Astrocyte (in vitro differentiated cells and primary cell): ENCODE measurements at regions not wholly inside any gene's neighbourhood (a gene's known extent, or its start where the extent isn't known, plus 50 kb on each side); places are given as distances from the start of the nearest gene placed in this dataset.

ENCODE experiments used
- DNase-seq: peaks from one replicate; pipeline ENCODE4 v3.0.0-alpha.2; 2010; ENCODE audit warnings: low read depth
- FAIRE-seq: peaks from 2 replicates; lab custom pipeline; 2011; peaks lifted over from hg19 to GRCh38; lab: Jason Lieb, UNC
- H2AFZ ChIP-seq: 2 replicates; pipeline ENCODE4 v1.6.0; 2012; ENCODE audit warnings: low read depth, low read length, inconsistent platforms
- H3K27ac ChIP-seq: 2 replicates; pipeline ENCODE4 v1.5.1; 2011; ENCODE audit warnings: low read depth, low read length, inconsistent platforms
- H3K27me3 ChIP-seq: 2 replicates; pipeline ENCODE4 v1.6.0; 2011; ENCODE audit warnings: low read length, inconsistent platforms; ENCODE audit not compliant: insufficient read depth
- H3K36me3 ChIP-seq: 2 replicates; pipeline ENCODE4 v1.5.1; 2011; ENCODE audit warnings: low read length, inconsistent platforms; ENCODE audit not compliant: insufficient read depth
- H3K4me1 ChIP-seq: 2 replicates; pipeline ENCODE4 v1.5.1; 2011; ENCODE audit warnings: low read length, inconsistent platforms; ENCODE audit not compliant: insufficient read depth
- H3K4me2 ChIP-seq: 2 replicates; pipeline ENCODE4 v1.6.0; 2012; ENCODE audit warnings: low read length, inconsistent platforms
- H3K4me3 ChIP-seq: 2 replicates; pipeline ENCODE4 v1.5.1; 2011; ENCODE audit warnings: low read depth, mild to moderate bottlenecking, low read length, inconsistent platforms; ENCODE audit not compliant: insufficient read depth
- H3K79me2 ChIP-seq: 2 replicates; pipeline ENCODE4 v1.6.0; 2012; ENCODE audit warnings: mild to moderate bottlenecking, low read length, inconsistent platforms; ENCODE audit not compliant: insufficient read depth
- H3K9ac ChIP-seq: 2 replicates; pipeline ENCODE4 v1.6.0; 2012; ENCODE audit warnings: mild to moderate bottlenecking, low read length, inconsistent platforms
- H3K9me3 ChIP-seq: 2 replicates; pipeline ENCODE4 v1.5.1; 2012; ENCODE audit warnings: low read depth, mild to moderate bottlenecking, low read length, inconsistent platforms; ENCODE audit not compliant: insufficient read depth
- H4K20me1 ChIP-seq: 2 replicates; pipeline ENCODE4 v1.6.0; 2012; ENCODE audit warnings: low read length, inconsistent platforms; ENCODE audit not compliant: insufficient read depth
- H3K27ac Mint-ChIP-seq: one replicate; pipeline ENCODE4 v1.8.0; 2021; ENCODE audit warnings: mild to moderate bottlenecking, mixed read lengths; ENCODE audit not compliant: unreplicated experiment
- H3K27me3 Mint-ChIP-seq: one replicate; pipeline ENCODE4 v1.8.0; 2021; ENCODE audit warnings: low read depth, mixed read lengths; ENCODE audit not compliant: unreplicated experiment
- H3K36me3 Mint-ChIP-seq: one replicate; pipeline ENCODE4 v1.8.0; 2021; ENCODE audit warnings: low read depth, mixed read lengths; ENCODE audit not compliant: unreplicated experiment
- H3K4me1 Mint-ChIP-seq: one replicate; pipeline ENCODE4 v1.8.0; 2021; ENCODE audit warnings: low read depth, mixed read lengths; ENCODE audit not compliant: unreplicated experiment
- H3K4me3 Mint-ChIP-seq: one replicate; pipeline ENCODE4 v1.8.0; 2021; ENCODE audit warnings: mild to moderate bottlenecking, moderate library complexity, mixed read lengths; ENCODE audit not compliant: unreplicated experiment
- H3K9me3 Mint-ChIP-seq: one replicate; pipeline ENCODE4 v1.8.0; 2021; ENCODE audit warnings: mild to moderate bottlenecking, mixed read lengths; ENCODE audit not compliant: unreplicated experiment
- EZH2 ChIP-seq: IDR thresholded peaks from 2 replicates; pipeline ENCODE4 v1.6.1; 2012; ENCODE audit warnings: mild to moderate bottlenecking, low read length, inconsistent platforms; ENCODE audit not compliant: insufficient read depth
- TF ChIP-seq, protein P1 (sequence below): IDR thresholded peaks from 2 replicates; pipeline ENCODE4 v1.5.1; 2011; ENCODE audit warnings: low read depth, mild to moderate bottlenecking, inconsistent platforms, low read length, moderate library complexity; ENCODE audit not compliant: insufficient read depth

DNA sequence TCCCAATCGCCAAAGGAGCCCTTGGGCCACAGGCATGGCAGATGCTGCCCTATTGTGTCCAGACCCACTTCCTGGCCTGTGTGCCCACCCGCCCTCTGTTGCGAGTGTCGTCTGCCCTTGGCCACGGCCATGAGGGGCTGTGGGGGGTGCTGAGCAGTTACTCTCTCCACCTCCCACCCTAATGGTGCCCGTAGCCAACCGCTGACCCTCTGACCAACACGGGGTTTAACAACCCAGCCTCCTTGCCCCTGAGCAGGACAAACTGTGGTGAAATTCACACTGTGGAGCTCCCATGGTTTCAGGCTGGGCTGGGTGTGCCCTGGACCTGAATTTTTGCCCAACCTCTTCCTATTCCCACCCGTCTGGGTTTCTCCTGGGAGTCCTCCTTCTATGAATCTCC is 145.7 kb upstream of the HDAC4 start:
- Mint-ChIP-seq H3K27ac (no peak overlapping the region), H3K9me3 (no peaks in the 10 kb centered on the region)

DNA sequence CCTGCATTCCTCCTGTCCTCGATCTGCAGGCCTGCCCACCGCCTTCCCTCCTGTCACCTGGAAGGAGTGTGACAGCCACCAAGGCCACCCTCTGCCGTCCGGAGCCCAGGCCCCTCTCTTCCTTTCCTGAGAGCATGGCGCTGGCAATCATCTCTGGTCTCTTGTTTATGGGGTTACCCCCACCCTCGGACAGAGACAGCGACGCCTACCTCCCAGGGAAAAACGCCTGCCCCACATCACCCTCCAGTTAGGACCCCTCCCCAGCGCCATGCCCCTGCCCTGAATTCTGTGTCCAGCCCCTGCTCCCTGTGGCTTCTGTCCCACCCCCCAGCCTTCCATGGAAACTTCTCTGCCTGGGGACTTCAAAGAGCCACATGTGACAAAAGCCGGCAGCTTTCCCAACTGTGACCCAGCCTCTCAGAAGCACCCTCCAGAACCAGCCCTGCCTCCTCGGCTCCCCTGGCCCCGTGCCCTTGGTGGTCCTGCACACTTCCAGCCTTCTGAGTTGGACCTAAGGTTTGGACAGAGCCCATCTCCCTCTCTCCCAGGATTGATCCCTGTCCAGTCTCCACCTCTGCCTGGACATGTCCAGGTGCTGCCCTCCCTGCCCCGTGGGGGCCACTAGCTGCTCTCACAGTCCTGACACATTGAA is 145.0 kb upstream of the HDAC4 start:
- H3K4me2 ChIP-seq = no peak overlapping the region
- H3K4me3 ChIP-seq = no peak overlapping the region
- no peak overlapping the region for H3K9ac ChIP-seq
- H3K79me2 ChIP-seq = no peaks in the 10 kb centered on the region
- H4K20me1 ChIP-seq = no peaks in the 10 kb centered on the region
- no peak for FAIRE-seq
- no peaks in the 10 kb centered on the region for H3K9me3 Mint-ChIP-seq
- no peaks in the 10 kb centered on the region for H3K36me3 Mint-ChIP-seq
- no peak overlapping the region for H2AFZ ChIP-seq
- no peaks in the 10 kb centered on the region for H3K27me3 ChIP-seq
- no peaks in the 10 kb centered on the region for H3K36me3 ChIP-seq
- no peaks in the 10 kb centered on the region for H3K9me3 ChIP-seq
- H3K4me3 Mint-ChIP-seq = no peak overlapping the region
- peaks cover 59% of the 10 kb centered on the region for H3K27me3 Mint-ChIP-seq
- no peaks in the 10 kb centered on the region for H3K4me1 ChIP-seq
- no peak for TF ChIP-seq EZH2
- TF ChIP-seq, protein P1, sequence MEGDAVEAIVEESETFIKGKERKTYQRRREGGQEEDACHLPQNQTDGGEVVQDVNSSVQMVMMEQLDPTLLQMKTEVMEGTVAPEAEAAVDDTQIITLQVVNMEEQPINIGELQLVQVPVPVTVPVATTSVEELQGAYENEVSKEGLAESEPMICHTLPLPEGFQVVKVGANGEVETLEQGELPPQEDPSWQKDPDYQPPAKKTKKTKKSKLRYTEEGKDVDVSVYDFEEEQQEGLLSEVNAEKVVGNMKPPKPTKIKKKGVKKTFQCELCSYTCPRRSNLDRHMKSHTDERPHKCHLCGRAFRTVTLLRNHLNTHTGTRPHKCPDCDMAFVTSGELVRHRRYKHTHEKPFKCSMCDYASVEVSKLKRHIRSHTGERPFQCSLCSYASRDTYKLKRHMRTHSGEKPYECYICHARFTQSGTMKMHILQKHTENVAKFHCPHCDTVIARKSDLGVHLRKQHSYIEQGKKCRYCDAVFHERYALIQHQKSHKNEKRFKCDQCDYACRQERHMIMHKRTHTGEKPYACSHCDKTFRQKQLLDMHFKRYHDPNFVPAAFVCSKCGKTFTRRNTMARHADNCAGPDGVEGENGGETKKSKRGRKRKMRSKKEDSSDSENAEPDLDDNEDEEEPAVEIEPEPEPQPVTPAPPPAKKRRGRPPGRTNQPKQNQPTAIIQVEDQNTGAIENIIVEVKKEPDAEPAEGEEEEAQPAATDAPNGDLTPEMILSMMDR = no peak
- H3K27ac ChIP-seq = no peak overlapping the region
- no peak overlapping the region for H3K27ac Mint-ChIP-seq
- no peaks in the 10 kb centered on the region for H3K4me1 Mint-ChIP-seq
- no peak for DNase-seq

More for the DNA sequence above, 145.7 kb upstream of the HDAC4 start:
- DNase-seq (no peak), FAIRE-seq (no peak)
- no peaks in the 10 kb centered on the region for H3K4me1 ChIP-seq
- H3K27ac ChIP-seq = no peak overlapping the region
- no peaks in the 10 kb centered on the region for H3K27me3 ChIP-seq
- no peaks in the 10 kb centered on the region for H3K9me3 ChIP-seq
- no peak overlapping the region for H3K9ac ChIP-seq
- H3K27me3 Mint-ChIP-seq = peaks cover 60% of the 10 kb centered on the region
- TF ChIP-seq EZH2 = no peak
- TF ChIP-seq, protein P1 = no peak
- H4K20me1 ChIP-seq = no peaks in the 10 kb centered on the region
- H3K36me3 Mint-ChIP-seq = no peaks in the 10 kb centered on the region
- H3K4me3 Mint-ChIP-seq = no peak overlapping the region
- no peaks in the 10 kb centered on the region for H3K4me1 Mint-ChIP-seq
- no peaks in the 10 kb centered on the region for H3K79me2 ChIP-seq
- no peaks in the 10 kb centered on the region for H3K36me3 ChIP-seq
- no peak overlapping the region for H2AFZ ChIP-seq
- no peak overlapping the region for H3K4me2 ChIP-seq
- no peak overlapping the region for H3K4me3 ChIP-seq

DNA sequence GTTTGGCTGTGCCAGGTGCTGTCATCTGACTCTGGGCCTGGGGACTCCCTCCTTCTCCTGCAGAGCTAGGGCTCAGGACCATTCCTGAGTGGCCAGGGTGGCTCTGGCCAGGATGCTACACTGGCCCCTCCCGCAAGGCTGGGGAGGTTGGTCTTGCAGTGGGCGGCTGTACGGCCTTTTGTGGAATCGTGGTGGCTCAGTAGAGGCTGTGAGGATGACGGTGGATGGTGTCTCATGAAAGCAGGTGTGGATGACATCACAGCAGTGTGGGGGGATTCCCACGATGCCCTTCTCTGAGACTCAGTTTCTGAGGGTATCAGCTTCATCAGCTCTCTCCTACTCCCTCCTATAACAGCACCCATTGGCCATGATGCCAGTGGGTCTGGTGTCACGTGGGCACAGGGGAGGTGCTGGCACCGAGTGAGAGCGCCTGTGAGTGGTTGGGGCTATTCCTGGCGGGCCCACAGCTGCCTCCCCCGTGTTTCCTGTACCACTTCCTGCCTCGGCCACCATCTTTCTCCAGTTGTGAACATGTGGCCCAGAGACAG is 144.2 kb upstream of the HDAC4 start:
- H3K9me3 ChIP-seq = no peaks in the 10 kb centered on the region
- H3K27ac ChIP-seq = no peak overlapping the region
- no peaks in the 10 kb centered on the region for H4K20me1 ChIP-seq
- TF ChIP-seq EZH2 = no peak
- TF ChIP-seq, protein P1 = no peak
- Mint-ChIP-seq H3K27me3 (peaks cover 55% of the 10 kb centered on the region), H3K9me3 (no peaks in the 10 kb centered on the region), H3K4me3 (no peak overlapping the region), H3K4me1 (no peaks in the 10 kb centered on the region), H3K36me3 (no peaks in the 10 kb centered on the region), H3K27ac (no peak overlapping the region)
- no peak overlapping the region for H3K9ac ChIP-seq
- no peak for DNase-seq
- FAIRE-seq = no peak
- no peaks in the 10 kb centered on the region for H3K36me3 ChIP-seq
- no peaks in the 10 kb centered on the region for H3K4me1 ChIP-seq
- no peaks in the 10 kb centered on the region for H3K79me2 ChIP-seq
- H3K4me3 ChIP-seq = no peak overlapping the region
- H3K4me2 ChIP-seq = no peak overlapping the region
- H3K27me3 ChIP-seq = no peaks in the 10 kb centered on the region
- no peak overlapping the region for H2AFZ ChIP-seq
